Uterus (tissue), 3 donors: ENCODE measurements at regions not wholly inside any gene's neighbourhood (a gene's known extent, or its start where the extent isn't known, plus 50 kb on each side); places are given as distances from the start of the nearest gene placed in this dataset.
A peak's percentile ranks its signal among the peaks of the same experiment; 100 is the strongest.

ENCODE experiments used
- DNase-seq, 2 donors: peaks; one replicate each; pipeline ENCODE4 v3.0.0-alpha.2; 2019 to 2020
- H3K27ac ChIP-seq, 2 donors: fragments of 200-600 bp; sonication (generic); 1 replicate in 1 of 2; 2 replicates in 1 of 2; pipeline ENCODE4 v1.5.1; 2016 to 2018
- H3K27me3 ChIP-seq, 2 donors: fragments of 200-600 bp; sonication (generic); one replicate each; pipeline ENCODE4 v1.5.1; 2018 to 2019; ENCODE audit warnings: control low read depth in 1 of 2
- H3K36me3 ChIP-seq, 2 donors: fragments of 200-600 bp; sonication (generic); one replicate each; pipeline ENCODE4 v1.5.1; 2019; ENCODE audit warnings: control low read depth in 1 of 2
- H3K4me1 ChIP-seq, 2 donors: fragments of 200-600 bp; sonication (generic); one replicate each; pipeline ENCODE4 v1.5.1; 2018 to 2019; ENCODE audit warnings: control low read depth in 1 of 2
- H3K4me3 ChIP-seq, 2 donors: fragments of 200-600 bp; sonication (generic); 1 replicate in 1 of 2; 2 replicates in 1 of 2; pipeline ENCODE4 v1.5.1; 2018 to 2019; ENCODE audit warnings: mild to moderate bottlenecking in 1 of 2
- H3K9me3 ChIP-seq, 2 donors: fragments of 200-600 bp; sonication (generic); one replicate each; pipeline ENCODE4 v1.5.1; 2019; ENCODE audit warnings: control low read depth in 1 of 2
- CTCF ChIP-seq, 4 experiments: fragments of 200-600 bp in 2 of 4; fragments of 450-650 bp in 2 of 4; sonication (generic) in 2 of 4; IDR thresholded peaks; one replicate each; pipeline ENCODE4 v1.5.1; 2016 to 2019; ENCODE audit warnings: antibody characterized with exemption in 4 of 4, mild to moderate bottlenecking in 2 of 4, moderate library complexity in 1 of 4
- POLR2A ChIP-seq, 2 donors: fragments of 450-650 bp; IDR thresholded peaks; one replicate each; pipeline ENCODE4 v1.6.1; 2016; ENCODE audit warnings: antibody characterized with exemption in 2 of 2, mild to moderate bottlenecking in 1 of 2, moderate library complexity in 1 of 2
- intact Hi-C: fragments of 100-400 bp; cut with DNase I; formaldehyde crosslinking; loops from one replicate; pipeline ENCODE4 v1.15.1; 2023; ENCODE audit warnings: low total_unique reads
- donor health status: DM: yes; HTN: yes; CAD: no.

- no peak overlapping the region for H3K4me3 ChIP-seq
- DNase-seq: peak in 1 of 2 donors; percentile 8
- H3K36me3 ChIP-seq: no peaks in the 10 kb centered on the region
- no peaks in the 10 kb centered on the region for H3K9me3 ChIP-seq
- intact Hi-C loops: no loop called here
- TF ChIP-seq POLR2A (IDR thresholded peaks at IDR 0.05) (no peak), CTCF (IDR thresholded peaks at IDR 0.05) (no peak)
- H3K27ac ChIP-seq: no peak overlapping the region
- H3K4me1 ChIP-seq: no peaks in the 10 kb centered on the region
- H3K27me3 ChIP-seq: no peaks in the 10 kb centered on the region
These were observed 94.4 kb upstream of the IER5L start for GRCh38 chr9:129272348-129273025.

- no peak overlapping the region for H3K27ac ChIP-seq
- no peaks in the 10 kb centered on the region for H3K36me3 ChIP-seq
- DNase-seq: no peak
- TF ChIP-seq CTCF (IDR thresholded peaks at IDR 0.05): no peak
- no peak for TF ChIP-seq POLR2A (IDR thresholded peaks at IDR 0.05)
- no peaks in the 10 kb centered on the region for H3K9me3 ChIP-seq
- H3K4me1 ChIP-seq: no peaks in the 10 kb centered on the region
- intact Hi-C loops: no loop called here
- no peak overlapping the region for H3K4me3 ChIP-seq
- no peaks in the 10 kb centered on the region for H3K27me3 ChIP-seq
These were observed 92.9 kb upstream of the IER5L start for GRCh38 chr9:129270903-129271431.

GRCh38 chr9:129270205-129270604 is 92.1 kb upstream of the IER5L start:
- Histone ChIP-seq H3K27me3 (no peaks in the 10 kb centered on the region), H3K4me3 (no peak overlapping the region), H3K4me1 (no peaks in the 10 kb centered on the region), H3K27ac (no peak overlapping the region), H3K36me3 (no peaks in the 10 kb centered on the region), H3K9me3 (no peaks in the 10 kb centered on the region)
- no peak for DNase-seq
- intact Hi-C loops: no loop called here
- TF ChIP-seq POLR2A (IDR thresholded peaks at IDR 0.05): no peak
- TF ChIP-seq CTCF (IDR thresholded peaks at IDR 0.05): no peak

DNA sequence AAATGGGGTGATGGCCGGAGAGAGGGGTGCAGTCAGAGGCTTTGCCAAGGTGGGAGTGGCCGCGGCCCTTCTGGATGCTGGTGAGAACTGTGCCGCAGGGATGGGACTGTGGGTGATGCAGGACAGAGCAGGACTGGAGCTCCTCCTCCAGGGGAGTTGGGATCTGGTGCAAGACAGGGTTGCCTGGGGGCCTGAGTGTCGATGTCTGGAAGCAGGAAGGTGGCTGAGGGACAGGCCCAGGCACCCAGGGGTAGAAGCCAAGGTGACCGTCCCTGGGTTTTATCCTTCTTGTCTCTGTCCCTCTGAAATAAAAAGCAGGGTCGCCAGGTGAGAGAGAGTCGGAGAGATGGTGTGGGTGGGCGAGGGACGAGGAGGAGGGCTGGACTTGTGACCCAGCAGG is 89.1 kb upstream of the IER5L start:
- Histone ChIP-seq H3K4me3 (no peak overlapping the region), H3K36me3 (no peaks in the 10 kb centered on the region), H3K27me3 (no peaks in the 10 kb centered on the region), H3K27ac (no peak overlapping the region), H3K9me3 (no peaks in the 10 kb centered on the region), H3K4me1 (no peaks in the 10 kb centered on the region)
- intact Hi-C loops: no loop called here
- no peak for TF ChIP-seq POLR2A (IDR thresholded peaks at IDR 0.05)
- TF ChIP-seq CTCF (IDR thresholded peaks at IDR 0.05): no peak
- DNase-seq: no peak

DNA sequence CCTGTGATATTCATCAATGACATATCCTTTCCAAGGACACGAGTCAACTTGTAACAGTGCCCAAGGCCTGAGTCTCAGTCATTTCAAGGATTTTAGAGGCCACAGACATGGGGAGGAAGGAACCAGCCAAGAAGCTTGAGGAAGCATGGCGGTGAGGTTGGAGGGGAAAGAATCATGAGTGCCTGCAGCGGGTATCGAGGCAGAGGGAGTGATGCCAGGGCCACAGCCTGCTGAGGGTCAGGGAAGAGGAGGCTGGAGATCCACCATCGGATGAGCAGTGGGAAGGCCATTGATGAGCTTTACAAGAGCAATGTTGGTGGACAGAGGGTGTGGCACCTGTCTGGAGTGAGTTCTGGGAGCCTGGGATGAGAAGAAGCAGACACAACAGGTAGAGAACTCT is 88.5 kb upstream of the IER5L start:
- intact Hi-C loops: no loop called here
- Histone ChIP-seq H3K27ac (no peak overlapping the region), H3K27me3 (no peaks in the 10 kb centered on the region), H3K9me3 (no peaks in the 10 kb centered on the region), H3K36me3 (no peaks in the 10 kb centered on the region), H3K4me3 (no peak overlapping the region), H3K4me1 (no peaks in the 10 kb centered on the region)
- DNase-seq: no peak
- no peak for TF ChIP-seq CTCF (IDR thresholded peaks at IDR 0.05)
- TF ChIP-seq POLR2A (IDR thresholded peaks at IDR 0.05): no peak
